K562 (cell line): ENCODE measurements at regions not wholly inside any gene's neighbourhood (a gene's known extent, or its start where the extent isn't known, plus 50 kb on each side); places are given as distances from the start of the nearest gene placed in this dataset.

ENCODE experiments used
- ETV5 ChIP-seq: sonication (generic); formaldehyde crosslinking; IDR thresholded peaks from 2 replicates; pipeline ENCODE4 v1.4.0; 2020; ENCODE audit warnings: low read depth, mild to moderate bottlenecking, missing genetic modification reagents
- PHB2 ChIP-seq: fragments of 450-650 bp; IDR thresholded peaks from 2 replicates; pipeline ENCODE4 v1.6.1; 2017; ENCODE audit warnings: low read depth
- RAD21 ChIP-seq, 2 experiments: fragments of 250-450 bp in 1 of 2; fragments of 450-650 bp in 1 of 2; sonication (Bioruptor Pico) in 1 of 2; formaldehyde crosslinking in 1 of 2; IDR thresholded peaks in 1 of 2; conservative IDR thresholded peaks in 1 of 2; 2 replicates each; pipeline versions ENCODE4 v1.4.0 to v1.8.0; 2020 to 2022; ENCODE audit warnings: mild to moderate bottlenecking in 2 of 2, moderate library complexity in 1 of 2
- ZNF263 ChIP-seq: sonication (generic); formaldehyde crosslinking; IDR thresholded peaks from 2 replicates; pipeline ENCODE4 v1.8.0; 2022; ENCODE audit warnings: mild to moderate bottlenecking, missing genetic modification reagents, borderline replicate concordance

- TF ChIP-seq PHB2 (no peak), ZNF263 (no peak), RAD21 (CRISPR knock-in tag; conservative IDR thresholded peaks at IDR 0.05 in 1 of 2, IDR thresholded peaks at IDR 0.05 in 1 of 2) (no peak), ETV5 (CRISPR knock-in tag) (no peak)
Observed at GRCh38 chr18:67308819-67309218, 207.7 kb downstream of the DSEL start.
